Hematopoietic multipotent progenitor cell treated with erythropoietin and hydrocortisone succinate and interleukin-3 and kit ligand, for 17 days (in vitro differentiated cells): ENCODE measurements at regions not wholly inside any gene's neighbourhood (a gene's known extent, or its start where the extent isn't known, plus 50 kb on each side); places are given as distances from the start of the nearest gene placed in this dataset.
"Not testable (repeated sequence)": the region's sequence is repeated elsewhere in the genome, so short reads cannot be mapped to it uniquely, and the experiment has no call there.

Experiments used
- DNase-seq: peaks from one replicate; pipeline ENCODE4 v3.0.0-alpha.2; 2015; ENCODE audit warnings: low spot score

DNA sequence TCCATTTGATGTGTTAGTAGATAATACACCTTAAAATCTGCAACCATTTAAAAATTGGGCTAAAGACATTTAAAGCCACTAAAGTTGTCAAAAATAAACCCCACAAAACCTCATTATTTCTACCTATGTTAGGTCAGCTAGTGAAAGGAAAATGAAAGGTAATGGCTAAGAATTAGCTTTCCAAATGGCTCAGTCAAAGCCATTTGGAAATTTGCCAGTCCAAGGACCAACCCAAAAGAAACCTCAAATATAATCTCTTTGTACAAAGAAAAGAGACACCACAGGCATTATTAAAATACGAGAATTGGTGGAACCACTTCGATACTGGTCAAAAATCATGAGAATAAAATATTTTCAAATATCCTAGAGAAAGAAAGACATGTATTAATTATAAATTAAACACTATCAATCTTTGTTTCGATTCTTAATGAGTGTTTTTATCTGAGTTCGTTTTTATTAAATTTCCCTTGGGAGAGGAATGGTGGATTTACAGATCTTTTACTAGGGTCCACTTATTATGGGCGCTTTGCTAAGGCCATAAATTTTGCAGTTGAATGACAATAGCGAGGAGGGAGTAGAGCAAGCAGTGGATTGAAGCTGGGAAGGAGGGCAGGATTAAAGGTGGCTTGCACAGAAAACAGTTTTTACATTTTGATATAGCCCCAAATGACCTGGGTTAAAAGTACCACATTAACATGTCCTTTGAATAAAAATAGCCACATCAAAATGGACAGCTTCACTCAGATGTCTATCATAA, 116.8 kb upstream of the SHB start:
- no peak for DNase-seq

DNA sequence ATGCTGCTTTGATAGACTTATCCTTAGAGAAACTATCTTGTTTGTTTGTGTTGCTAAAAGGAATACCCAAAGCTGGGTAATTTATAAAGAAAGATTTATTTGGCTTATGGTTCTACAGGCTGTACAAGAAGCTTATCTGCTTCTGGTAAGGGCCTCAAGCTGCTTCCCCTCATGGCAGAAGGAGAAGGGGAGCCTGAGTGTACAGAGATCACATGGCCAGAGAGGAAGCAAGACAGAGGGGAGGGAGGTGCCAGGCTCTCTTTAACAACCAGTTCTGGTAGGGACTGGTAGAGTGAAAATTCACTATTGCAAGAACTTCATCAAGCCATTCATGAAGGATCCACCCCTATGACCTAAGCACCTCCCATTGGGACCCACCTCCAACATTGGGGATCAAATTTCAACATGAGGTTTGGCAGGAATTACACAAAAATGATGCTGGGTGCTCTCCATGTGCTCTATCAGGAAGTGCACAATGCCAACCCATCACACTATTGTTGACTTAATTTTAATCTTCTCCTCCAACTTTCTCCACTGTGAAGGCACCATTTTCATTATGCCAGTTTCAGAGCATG, 115.1 kb upstream of the SHB start:
- DNase-seq = no peak

DNA sequence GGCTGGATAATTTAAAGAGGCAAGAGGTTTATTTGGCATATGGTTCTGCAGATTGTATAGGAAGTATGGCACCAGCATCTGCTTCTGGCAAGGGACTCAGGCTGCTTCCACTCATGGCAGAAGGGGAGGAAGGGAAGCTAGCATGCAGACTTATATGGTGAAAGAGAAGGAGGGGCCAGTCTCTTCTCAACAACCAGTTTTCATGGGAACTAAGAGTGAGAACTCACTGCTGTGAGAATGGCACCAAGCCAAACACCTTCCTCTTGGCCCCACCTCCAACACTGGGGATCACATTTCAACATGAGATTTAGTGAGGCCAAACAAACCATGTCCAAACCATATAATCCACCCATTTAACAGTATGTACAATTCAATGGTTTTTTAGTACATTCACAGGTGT, 113.3 kb upstream of the SHB start:
- DNase-seq = no peak

DNA sequence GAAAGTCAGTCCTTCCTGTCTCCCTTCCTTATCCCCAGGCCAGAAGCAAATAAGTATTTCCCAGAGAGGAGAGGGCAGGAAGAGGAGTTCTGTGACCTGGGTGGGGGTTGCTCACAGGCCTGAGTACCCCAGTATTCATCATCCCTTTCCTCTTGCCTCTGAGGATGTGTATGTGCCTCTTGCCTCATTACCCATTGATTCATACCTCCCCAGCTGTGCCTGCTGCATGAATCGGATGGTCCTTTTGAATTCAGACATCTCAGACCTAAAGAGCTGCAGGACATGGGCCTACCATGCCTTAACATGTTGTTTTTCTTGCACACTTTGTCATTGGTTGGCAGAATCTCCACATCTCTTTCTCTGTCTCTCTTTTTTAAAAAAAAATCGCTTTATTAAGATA, 112.8 kb upstream of the SHB start:
- no peak for DNase-seq

DNA sequence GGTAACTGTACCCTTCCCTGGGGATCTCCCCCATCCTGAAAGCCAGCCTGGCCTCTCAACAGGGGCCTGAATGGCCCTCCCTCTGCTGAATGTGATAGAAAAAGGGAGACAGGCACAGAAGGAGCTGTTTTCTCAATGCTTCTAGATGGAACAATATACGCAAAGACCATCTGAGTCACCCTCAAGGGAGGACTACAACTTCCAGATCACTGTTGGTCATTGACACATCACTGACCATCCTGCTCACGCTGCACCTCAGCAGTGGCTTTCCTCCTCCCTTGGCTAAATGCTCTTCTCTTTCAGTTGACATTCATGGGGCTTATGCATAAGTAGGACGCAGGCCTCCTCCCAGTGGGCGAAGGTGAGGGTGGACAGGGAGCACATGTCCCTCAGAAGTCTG, 112.2 kb upstream of the SHB start:
- no peak for DNase-seq

DNA sequence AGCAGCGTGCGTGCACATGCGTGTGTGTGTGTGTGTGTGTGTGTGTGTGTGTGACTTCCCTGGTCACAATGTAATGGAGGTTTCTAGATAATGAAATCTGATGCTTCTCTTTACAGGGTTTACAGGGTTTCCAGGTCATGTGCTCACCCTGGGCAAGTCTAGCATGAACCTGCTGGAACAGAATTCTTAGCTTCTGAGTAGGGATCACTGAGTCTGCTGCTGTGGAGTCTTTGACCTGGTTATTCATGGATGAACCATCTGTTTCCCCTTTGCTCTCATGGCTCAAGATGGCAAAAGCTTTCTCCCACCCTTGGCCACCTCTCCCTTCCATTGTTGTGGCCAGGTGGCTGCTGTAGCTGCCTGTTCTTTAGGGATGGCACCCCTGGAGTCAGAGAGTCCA, 111.6 kb upstream of the SHB start:
- no peak for DNase-seq

DNA sequence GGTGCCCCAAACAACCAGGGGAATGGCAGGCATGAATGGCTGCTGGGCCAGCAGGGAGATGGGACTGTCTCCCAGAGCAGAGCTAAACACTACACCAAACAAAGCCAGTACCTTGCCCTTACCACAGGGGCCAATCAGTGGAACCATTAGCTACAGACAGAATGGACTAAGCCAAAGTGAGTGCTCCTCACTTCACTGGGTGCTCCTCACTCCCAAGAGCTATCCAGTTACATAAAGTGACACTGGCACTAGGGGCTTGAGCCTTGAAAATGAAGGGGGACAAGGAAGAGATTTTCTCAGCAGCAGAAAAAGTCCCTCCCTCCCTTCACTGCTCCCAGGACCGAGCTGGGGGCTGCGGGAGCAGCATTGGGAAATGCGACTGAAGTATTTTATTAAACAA, 110.9 kb upstream of the SHB start:
- no peak for DNase-seq

DNA sequence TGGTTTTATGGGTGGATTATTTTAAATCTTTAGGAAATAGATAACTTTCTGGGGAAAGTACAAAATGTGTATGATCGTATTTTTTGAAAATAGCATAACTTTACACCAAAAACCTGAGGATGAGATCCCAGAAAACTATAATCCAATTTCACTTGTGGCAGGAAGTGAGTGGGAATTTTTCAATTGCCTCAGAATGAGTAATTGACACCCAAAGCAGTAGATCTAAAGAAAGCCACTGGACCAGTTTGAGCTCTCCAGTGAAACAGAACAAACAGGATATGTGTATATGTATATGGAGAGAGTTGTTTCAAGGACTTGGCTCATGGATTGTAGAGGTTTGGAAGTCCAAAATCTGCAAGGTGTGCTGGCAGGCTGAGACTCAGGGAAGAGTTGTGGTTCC, 109.2 kb upstream of the SHB start:
- DNase-seq = no peak

DNA sequence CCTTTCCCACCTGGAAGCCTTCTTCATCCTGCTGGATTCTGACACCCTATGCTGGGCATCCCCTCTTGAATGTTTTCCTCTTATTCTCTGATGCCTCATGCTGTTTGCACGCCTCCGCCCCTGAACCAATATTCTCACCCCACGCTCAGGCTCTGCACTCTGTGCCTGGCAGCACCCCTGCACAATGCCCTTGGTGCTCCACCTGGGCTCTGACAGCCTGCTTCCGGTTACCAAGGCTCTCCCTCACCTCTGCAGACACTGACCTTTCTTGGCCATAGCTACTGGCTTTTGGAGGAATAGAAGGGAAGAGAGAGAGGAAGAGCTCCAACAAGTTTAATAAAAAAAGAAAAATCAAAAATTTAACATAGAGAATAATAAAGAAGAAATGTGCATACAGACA, 108.7 kb upstream of the SHB start:
- no peak for DNase-seq

DNA sequence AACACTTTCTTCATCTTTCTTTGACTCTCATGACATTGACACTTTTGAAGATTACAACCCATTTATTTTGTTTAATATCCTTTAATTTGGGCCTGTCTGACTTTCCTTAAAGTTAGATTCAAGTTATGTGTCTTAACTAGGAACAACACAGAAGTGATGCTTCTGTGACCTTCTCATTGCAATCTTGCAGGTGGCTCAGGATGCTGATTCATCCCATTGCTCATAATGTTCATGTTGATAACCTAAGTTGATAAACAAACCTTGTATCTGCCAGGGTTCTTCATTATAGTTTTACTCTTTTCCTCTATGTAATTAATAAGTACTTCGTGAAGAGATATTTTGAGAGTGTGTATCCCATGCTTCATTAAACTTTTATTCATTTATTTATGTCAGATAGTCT, 107.2 kb upstream of the SHB start:
- no peak for DNase-seq

DNA sequence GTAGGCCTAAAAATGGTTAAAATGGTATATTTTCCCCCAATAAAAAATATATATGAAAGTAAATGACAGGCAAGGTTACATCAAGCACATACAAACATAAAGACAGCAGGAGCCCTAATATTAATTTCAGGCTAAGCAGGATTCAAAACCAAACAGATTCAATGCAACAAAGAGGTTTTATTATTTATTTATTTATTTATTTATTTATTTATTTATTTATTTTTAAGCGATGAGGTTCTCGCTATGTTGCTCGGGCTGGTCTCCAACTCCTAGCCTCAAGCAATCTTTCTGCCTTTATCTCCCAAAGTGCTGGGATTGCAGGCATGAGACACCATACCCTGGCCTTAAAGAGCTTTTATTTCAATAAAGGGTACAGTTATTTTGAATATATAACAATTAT, 106.4 kb upstream of the SHB start:
- DNase-seq = no peak

DNA sequence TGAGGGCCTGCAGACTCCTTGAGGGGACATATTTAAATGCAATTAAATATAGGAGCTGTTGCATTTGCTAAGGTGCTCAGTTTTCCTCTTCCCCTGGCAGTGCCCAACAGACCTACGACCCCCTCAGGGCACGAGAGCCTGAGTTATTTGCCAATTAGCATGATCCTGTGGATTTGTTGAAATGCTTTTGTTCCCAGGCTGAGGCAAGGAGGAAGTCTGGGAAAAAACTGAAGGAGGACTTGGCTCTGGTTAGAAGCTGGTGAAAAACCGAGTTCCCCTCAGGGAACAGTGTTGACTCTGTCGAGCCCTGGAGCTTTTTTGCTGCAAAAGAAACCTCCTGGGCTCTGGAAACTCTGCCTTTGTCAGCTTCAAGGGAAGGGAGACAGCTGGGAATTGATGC, 103.6 kb upstream of the SHB start:
- DNase-seq = no peak

DNA sequence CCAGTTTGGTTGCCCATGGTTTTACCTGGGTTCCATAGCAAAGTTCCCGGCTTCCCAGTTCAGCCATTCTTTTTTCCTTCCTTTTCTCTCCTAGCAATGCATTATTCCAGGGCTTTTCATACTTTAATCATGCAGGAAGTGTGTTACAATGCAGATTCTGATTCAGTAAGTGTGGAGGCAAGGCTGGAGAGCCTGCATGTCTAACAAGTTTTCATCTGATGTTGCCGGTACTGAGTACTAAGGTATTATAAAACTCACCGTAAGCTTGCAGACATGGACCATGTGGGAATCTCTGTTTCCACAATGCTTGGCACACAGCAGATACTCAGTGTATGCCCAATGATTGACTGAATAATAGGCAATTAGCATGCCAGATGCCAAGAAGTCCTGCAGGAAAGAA, 102.9 kb upstream of the SHB start:
- DNase-seq = no peak

DNA sequence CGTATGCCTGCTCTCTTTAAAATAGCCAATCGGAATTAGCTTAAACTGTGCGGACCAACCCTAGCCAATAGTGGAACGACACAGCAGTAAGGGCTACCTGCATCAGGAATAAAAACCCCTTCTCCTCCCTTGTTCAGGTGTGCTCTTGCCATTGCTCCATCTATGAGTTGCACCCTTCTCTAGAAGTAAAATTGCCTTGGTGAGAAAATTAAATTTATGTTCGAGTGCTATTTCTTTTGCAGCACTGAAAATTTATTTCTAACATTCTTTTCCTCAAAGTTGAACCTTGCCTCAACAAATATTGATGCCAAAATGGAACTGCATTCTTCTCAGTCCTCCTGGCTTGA, 102.5 kb upstream of the SHB start:
- DNase-seq = no peak

DNA sequence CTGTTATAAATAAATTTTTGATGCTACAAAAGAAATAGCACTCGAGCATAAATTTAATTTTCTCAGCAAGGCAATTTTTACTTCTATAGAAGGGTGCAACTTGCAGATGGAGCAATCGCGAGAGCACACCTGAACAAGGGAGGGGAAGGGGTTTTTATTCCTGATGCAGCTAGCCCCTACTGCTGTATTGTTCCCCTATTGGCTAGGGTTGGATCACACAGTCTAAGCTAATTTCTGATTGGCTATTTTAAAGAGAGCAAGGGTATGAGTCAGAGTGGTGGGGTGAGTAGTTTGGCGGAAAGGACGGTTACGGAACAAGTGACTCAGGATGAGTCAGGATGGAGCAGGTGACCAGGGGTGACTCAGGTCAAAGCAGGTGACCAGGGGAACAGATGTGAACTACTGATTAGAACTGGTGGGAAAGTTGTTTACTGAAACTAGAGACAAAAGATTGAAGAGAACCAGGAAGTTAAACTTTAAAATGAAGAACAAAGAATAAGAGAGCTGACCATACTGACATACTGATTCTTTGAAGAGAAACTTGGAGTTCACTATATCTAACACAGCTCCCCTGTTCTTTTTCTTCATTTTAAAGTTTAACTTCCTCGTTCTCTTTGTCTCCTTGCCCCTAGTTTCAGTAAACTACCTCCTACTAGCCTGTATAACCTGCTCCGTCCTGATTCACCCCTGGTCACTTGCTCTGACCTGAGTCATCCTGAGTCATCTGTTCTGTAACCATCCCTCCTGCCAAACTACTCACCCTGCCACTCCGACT, 101.9 kb upstream of the SHB start:
- DNase-seq = not testable (repeated sequence)

DNA sequence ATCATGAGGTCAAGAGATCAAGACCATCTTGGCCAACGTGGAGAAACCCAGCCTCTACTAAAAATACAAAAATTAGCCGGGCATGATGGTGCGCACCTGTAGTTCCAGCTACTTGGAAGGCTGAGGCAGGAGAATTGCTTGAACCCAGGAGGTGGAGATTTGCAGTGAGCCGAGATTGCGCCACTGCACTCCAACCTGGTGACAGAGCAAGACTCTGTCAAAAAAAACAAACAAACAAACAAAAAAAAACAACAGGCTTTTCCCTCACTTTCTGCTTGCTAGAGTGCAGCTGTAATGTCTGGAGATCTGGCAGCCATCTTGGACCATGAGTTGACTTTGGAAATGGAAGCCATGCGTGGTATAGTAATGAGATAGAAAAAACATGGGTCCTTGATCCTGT, 101.1 kb upstream of the SHB start:
- not testable (repeated sequence) for DNase-seq

DNA sequence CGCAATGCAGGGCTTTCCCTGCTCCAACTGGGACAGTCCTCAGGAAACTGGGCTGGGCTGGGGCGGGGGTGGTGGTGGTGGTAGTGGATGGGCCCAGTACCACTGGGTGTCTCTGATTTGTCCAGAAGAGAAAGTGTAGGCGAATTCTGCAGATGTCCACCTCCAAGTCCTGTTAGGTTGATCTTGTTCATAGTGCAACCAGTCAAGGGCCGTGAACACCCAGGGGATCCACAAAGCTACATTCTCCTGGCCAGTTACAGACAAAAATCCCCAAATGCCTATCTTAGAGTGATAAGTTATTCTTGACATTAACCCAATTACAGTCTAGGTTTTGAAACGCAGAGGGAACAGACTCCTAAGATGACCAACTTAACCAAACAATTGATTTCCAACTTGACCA, 97.5 kb upstream of the SHB start:
- DNase-seq = no peak

DNA sequence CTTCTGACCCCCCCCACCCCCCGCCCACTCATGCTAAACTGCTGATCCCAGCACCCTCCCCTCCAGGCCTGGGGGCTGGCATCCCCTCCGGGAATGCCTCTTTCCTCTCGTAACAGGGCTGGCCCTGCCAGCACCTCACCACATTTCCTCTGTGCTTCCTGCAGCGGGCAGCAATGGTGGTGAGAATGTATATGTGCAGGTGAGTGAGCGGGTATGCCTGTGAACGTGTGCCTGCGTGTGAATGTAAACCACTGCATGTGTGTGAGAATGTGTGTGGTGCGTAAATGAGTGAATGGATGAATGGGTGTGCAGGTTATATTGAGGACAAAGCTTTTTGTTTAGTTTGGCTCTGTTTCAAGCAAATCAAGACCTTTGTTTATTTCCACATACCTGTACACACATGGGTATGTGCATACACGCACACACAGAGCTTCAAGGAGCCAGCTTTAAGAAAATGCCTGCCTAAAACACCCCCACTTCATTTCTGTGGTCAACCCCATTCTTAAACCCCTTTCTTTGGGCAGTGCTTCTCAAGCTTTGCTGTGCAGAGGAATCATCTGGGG, 95.7 kb upstream of the SHB start:
- DNase-seq = no peak

DNA sequence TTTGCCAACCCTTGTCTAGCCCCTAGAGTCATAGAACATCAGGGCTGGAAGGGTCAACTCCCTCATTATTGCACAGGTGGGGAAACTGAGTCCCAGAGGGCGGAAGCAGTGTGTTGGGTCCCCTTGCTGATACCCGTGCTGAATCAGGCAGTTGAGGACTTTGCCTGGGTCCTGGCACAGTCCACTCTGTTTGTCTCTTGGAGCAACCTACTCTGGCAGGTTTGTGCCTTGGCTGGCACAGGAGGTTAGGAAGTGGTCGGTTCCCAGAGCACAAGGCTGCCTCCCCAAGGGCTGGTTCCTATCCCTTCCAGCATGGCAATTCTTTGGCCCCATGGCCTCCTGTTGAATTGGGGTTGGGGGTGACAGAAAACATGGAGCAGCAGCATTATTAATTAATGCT, 94.5 kb upstream of the SHB start:
- DNase-seq = no peak

DNA sequence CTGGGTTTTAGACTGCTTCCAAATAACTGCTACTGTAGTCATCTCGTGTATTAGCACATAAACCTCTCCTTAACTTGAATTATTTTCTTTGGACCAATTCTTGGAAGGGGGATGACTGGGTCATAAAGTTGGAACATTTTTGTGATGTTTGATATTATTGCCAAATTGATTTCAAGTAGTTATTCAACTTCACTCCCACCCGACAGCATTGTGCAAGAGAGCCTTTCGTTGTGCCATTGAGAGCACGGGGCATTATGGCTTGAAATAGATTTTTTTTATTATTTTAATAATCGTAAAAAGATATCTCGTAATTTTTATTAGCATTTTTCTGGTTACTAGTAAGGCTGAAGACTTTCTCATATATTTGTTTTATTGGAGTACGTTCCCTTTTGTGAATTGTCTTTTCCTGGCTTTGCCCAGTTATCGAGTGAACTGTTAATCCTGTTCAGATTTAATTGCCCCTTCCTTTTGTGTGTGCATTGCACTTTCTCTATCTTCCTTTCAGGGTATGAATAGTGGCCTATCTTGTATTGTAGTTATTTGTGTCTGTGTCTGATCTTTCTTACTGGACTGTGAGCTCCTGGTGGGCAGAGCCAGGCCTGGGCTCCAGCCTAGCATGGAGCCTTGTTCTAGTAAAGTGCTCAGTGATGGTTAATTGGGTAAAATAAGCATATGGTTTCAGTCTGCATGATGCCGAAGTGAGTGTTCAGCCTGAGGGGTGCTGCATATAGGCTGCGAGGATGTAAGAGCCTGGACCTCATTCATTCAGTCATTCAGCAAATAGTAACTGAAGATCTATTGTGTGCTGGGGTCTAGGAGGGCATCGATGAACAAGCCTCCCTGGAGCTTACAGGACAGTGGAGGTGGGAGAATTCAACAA, 93.5 kb upstream of the SHB start:
- no peak for DNase-seq

DNA sequence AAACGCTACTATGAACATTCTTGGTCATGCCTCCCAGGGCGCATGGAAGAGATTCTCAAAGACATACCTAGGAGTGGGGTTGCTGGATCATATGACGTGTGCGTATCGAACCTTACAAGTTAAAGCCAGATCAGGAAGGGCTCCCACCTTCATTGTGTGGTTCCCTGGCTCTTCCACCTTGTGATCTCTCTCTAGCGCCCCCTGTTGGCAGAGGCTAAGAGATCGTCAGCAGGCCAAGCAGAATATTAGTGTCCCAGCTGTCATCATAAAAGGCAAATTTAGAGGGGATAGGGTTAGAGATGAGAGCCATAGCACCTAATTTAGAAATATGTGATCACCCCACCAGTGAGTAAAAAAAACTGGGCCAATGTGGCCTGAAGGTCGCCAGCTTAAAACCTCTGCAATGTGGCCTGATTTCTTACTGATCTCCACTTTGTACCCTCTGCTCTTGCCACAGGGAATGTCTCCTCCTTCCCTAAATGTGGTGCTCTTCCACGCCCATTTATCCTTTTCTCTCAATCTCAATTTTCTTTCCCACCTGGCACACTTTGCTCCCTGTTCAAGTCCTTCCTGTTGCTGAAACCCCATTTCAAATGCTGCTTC, 91.7 kb upstream of the SHB start:
- peak; percentile 76 for DNase-seq

DNA sequence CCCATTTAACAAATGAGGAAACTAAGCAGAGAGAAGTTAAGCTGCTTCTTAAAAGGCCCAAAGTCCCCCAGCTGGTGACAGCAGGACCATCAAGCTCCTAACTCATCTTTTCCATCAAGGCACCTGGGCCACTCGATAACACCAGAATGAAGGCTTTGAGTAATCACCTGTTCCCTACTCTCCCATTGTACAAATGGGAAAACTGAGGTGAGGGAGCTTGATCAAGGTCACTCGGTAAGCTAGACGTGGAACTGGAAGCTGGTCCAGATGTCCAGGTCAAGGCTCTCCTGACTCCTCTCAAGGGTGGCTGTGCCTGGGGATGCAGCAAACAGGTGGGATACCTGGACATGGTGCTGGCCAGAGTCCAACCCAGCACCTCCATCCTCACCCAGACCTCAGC, 90.6 kb upstream of the SHB start:
- no peak for DNase-seq
